ENCODE measurements at regions not wholly inside any gene's neighbourhood (a gene's known extent, or its start where the extent isn't known, plus 50 kb on each side); places are given as distances from the start of the nearest gene placed in this dataset.

- Histone ChIP-seq H3K4me1 (ENCODE audit: low read length) (no peaks in the 10 kb centered on the region), H3K27ac (ENCODE audit: low read length) (no peak overlapping the region), H3K4me3 (ENCODE audit: low read length) (no peak overlapping the region), H3K9ac (ENCODE audit: low read length) (no peak overlapping the region), H3K27me3 (ENCODE audit: low read depth, low read length) (no peaks in the 10 kb centered on the region), H3K79me2 (ENCODE audit: low read length) (no peaks in the 10 kb centered on the region), H3K36me3 (replicated peaks; ENCODE audit: low read depth, low read length) (no peaks in the 10 kb centered on the region), H3K9me3 (ENCODE audit: insufficient read depth, low read length) (no peaks in the 10 kb centered on the region), H4K20me1 (ENCODE audit: insufficient read depth, low read length) (no peaks in the 10 kb centered on the region), H3K4me2 (ENCODE audit: low read length) (no peak overlapping the region), H2AFZ (ENCODE audit: low read depth, low read length) (no peak overlapping the region)
- no peak for TF ChIP-seq CTCF (IDR thresholded peaks at IDR 0.05; ENCODE audit: low read depth, low read length)
- no peak for TF ChIP-seq EZH2phosphoT487 (IDR thresholded peaks at IDR 0.05; ENCODE audit: low read depth)
These were observed 535.1 kb upstream of the LUZP2 start for GRCh38 chr11:23961503-23962338.

- no peak overlapping the region for H3K4me2 ChIP-seq (ENCODE audit: low read length)
- no peaks in the 10 kb centered on the region for H3K79me2 ChIP-seq (ENCODE audit: low read length)
- no peaks in the 10 kb centered on the region for H4K20me1 ChIP-seq (ENCODE audit: insufficient read depth, low read length)
- H3K9ac ChIP-seq (ENCODE audit: low read length): no peak overlapping the region
- H3K27me3 ChIP-seq (ENCODE audit: low read depth, low read length): no peaks in the 10 kb centered on the region
- H3K4me3 ChIP-seq (ENCODE audit: low read length): no peak overlapping the region
- H3K4me1 ChIP-seq (ENCODE audit: low read length): 0 out of 2 replicates have a peak, but pooled peaks cover 3% of the 10 kb centered on the region
- no peaks in the 10 kb centered on the region for H3K9me3 ChIP-seq (ENCODE audit: insufficient read depth, low read length)
- no peak overlapping the region for H3K27ac ChIP-seq (ENCODE audit: low read length)
- H3K36me3 ChIP-seq (replicated peaks; ENCODE audit: low read depth, low read length): no peaks in the 10 kb centered on the region
- no peak overlapping the region for H2AFZ ChIP-seq (ENCODE audit: low read depth, low read length)
- no peak for TF ChIP-seq CTCF (IDR thresholded peaks at IDR 0.05; ENCODE audit: low read depth, low read length)
- TF ChIP-seq EZH2phosphoT487 (IDR thresholded peaks at IDR 0.05; ENCODE audit: low read depth): no peak
These were observed 523.6 kb upstream of the LUZP2 start for GRCh38 chr11:23973244-23973643.

GRCh38 chr11:23974051-23974450 lies 522.8 kb upstream of the LUZP2 start:
- H3K27ac ChIP-seq (ENCODE audit: low read length): no peak overlapping the region
- no peak overlapping the region for H2AFZ ChIP-seq (ENCODE audit: low read depth, low read length)
- no peaks in the 10 kb centered on the region for H3K36me3 ChIP-seq (replicated peaks; ENCODE audit: low read depth, low read length)
- no peaks in the 10 kb centered on the region for H4K20me1 ChIP-seq (ENCODE audit: insufficient read depth, low read length)
- H3K79me2 ChIP-seq (ENCODE audit: low read length): no peaks in the 10 kb centered on the region
- H3K4me2 ChIP-seq (ENCODE audit: low read length): no peak overlapping the region
- H3K4me3 ChIP-seq (ENCODE audit: low read length): no peak overlapping the region
- 0 out of 2 replicates have a peak, but pooled peaks cover 3% of the 10 kb centered on the region for H3K4me1 ChIP-seq (ENCODE audit: low read length)
- no peak overlapping the region for H3K9ac ChIP-seq (ENCODE audit: low read length)
- no peaks in the 10 kb centered on the region for H3K9me3 ChIP-seq (ENCODE audit: insufficient read depth, low read length)
- no peak for TF ChIP-seq EZH2phosphoT487 (IDR thresholded peaks at IDR 0.05; ENCODE audit: low read depth)
- no peak for TF ChIP-seq CTCF (IDR thresholded peaks at IDR 0.05; ENCODE audit: low read depth, low read length)
- no peaks in the 10 kb centered on the region for H3K27me3 ChIP-seq (ENCODE audit: low read depth, low read length)

- TF ChIP-seq EZH2phosphoT487 (IDR thresholded peaks at IDR 0.05; ENCODE audit: low read depth) (no peak), CTCF (IDR thresholded peaks at IDR 0.05; ENCODE audit: low read depth, low read length) (no peak)
- Histone ChIP-seq H3K9me3 (ENCODE audit: insufficient read depth, low read length) (no peaks in the 10 kb centered on the region), H3K4me3 (ENCODE audit: low read length) (no peak overlapping the region), H4K20me1 (ENCODE audit: insufficient read depth, low read length) (no peaks in the 10 kb centered on the region), H3K4me2 (ENCODE audit: low read length) (no peak overlapping the region), H3K36me3 (replicated peaks; ENCODE audit: low read depth, low read length) (no peaks in the 10 kb centered on the region), H3K79me2 (ENCODE audit: low read length) (no peaks in the 10 kb centered on the region), H3K4me1 (ENCODE audit: low read length) (0 out of 2 replicates have a peak, but pooled peaks cover 3% of the 10 kb centered on the region), H2AFZ (ENCODE audit: low read depth, low read length) (no peak overlapping the region), H3K9ac (ENCODE audit: low read length) (no peak overlapping the region), H3K27me3 (ENCODE audit: low read depth, low read length) (no peaks in the 10 kb centered on the region), H3K27ac (ENCODE audit: low read length) (no peak overlapping the region)
These were observed 522.3 kb upstream of the LUZP2 start for GRCh38 chr11:23974601-23975000.
